Neuronal stem cell (in vitro differentiated cells): ENCODE measurements at regions not wholly inside any gene's neighbourhood (a gene's known extent, or its start where the extent isn't known, plus 50 kb on each side); places are given as distances from the start of the nearest gene placed in this dataset.

Experiments used
- DNase-seq: peaks from one replicate; pipeline ENCODE4 v3.0.0-alpha.2; 2013; ENCODE audit warnings: low spot score
- H2AFZ ChIP-seq: one replicate; pipeline ENCODE4 v1.6.1; 2013; ENCODE audit warnings: mild to moderate bottlenecking, low read length, inconsistent platforms
- H2AK5ac ChIP-seq: 2 replicates; pipeline ENCODE4 v1.6.1; 2013; ENCODE audit warnings: low read depth, mild to moderate bottlenecking, inconsistent platforms, low read length, moderate library complexity, mixed read lengths
- H2BK120ac ChIP-seq: 2 replicates; pipeline ENCODE4 v1.6.1; 2013; ENCODE audit warnings: low read depth, mild to moderate bottlenecking, inconsistent platforms, low read length, moderate library complexity, mixed read lengths
- H2BK12ac ChIP-seq: one replicate; pipeline ENCODE4 v1.6.1; 2013; ENCODE audit warnings: low read length, inconsistent platforms
- H2BK15ac ChIP-seq: 2 replicates; pipeline ENCODE4 v1.6.1; 2013; ENCODE audit warnings: mild to moderate bottlenecking, low read length, inconsistent platforms, mixed read lengths
- H2BK5ac ChIP-seq: one replicate; pipeline ENCODE4 v1.6.1; 2013; ENCODE audit warnings: inconsistent platforms, mild to moderate bottlenecking, low read length, moderate library complexity
- H3K14ac ChIP-seq: one replicate; pipeline ENCODE4 v1.6.1; 2013; ENCODE audit warnings: low read length, inconsistent platforms
- H3K18ac ChIP-seq: 2 replicates; pipeline ENCODE4 v1.6.1; 2013; ENCODE audit warnings: low read length, inconsistent platforms
- H3K23ac ChIP-seq: 2 replicates; pipeline ENCODE4 v1.6.1; 2013; ENCODE audit warnings: low read depth, mild to moderate bottlenecking, mixed read lengths, low read length, inconsistent platforms; ENCODE audit not compliant: poor library complexity
- H3K27ac ChIP-seq: replicated peaks from 3 replicates; pipeline ENCODE4 v1.5.1; 2013; ENCODE audit warnings: low read length, inconsistent platforms
- H3K27me3 ChIP-seq, 3 experiments: 2 replicates each; pipeline ENCODE4 v1.6.1; 2013; ENCODE audit warnings: low read length in 3 of 3, mild to moderate bottlenecking in 2 of 3, inconsistent platforms in 1 of 3, low read depth in 1 of 3, mixed read lengths in 1 of 3, moderate library complexity in 1 of 3; ENCODE audit not compliant: control insufficient read depth in 3 of 3, insufficient read depth in 3 of 3
- H3K36me3 ChIP-seq, 2 donors: replicated peaks in 1 of 2; 2 replicates each; pipeline ENCODE4 v1.6.1; 2013; ENCODE audit warnings: low read length in 2 of 2; ENCODE audit not compliant: control insufficient read depth in 2 of 2, insufficient read depth in 2 of 2
- H3K4ac ChIP-seq: 2 replicates; pipeline ENCODE4 v1.6.1; 2013; ENCODE audit warnings: inconsistent platforms, mild to moderate bottlenecking, low read length, moderate library complexity
- H3K4me1 ChIP-seq, 2 donors: 1 replicate in 1 of 2; 2 replicates in 1 of 2; pipeline ENCODE4 v1.6.1; 2013; ENCODE audit warnings: low read length in 2 of 2, low read depth in 1 of 2; ENCODE audit not compliant: control insufficient read depth in 2 of 2, insufficient read depth in 1 of 2
- H3K4me2 ChIP-seq: one replicate; pipeline ENCODE4 v1.6.1; 2013; ENCODE audit warnings: mild to moderate bottlenecking, low read length, inconsistent platforms; ENCODE audit not compliant: insufficient read depth, poor library complexity, severe bottlenecking
- H3K4me3 ChIP-seq, 2 donors: 2 replicates each; pipeline ENCODE4 v1.5.1; 2013; ENCODE audit warnings: low read length in 2 of 2, mild to moderate bottlenecking in 2 of 2, inconsistent platforms in 1 of 2, moderate library complexity in 1 of 2
- H3K79me1 ChIP-seq: one replicate; pipeline ENCODE4 v1.6.1; 2013; ENCODE audit warnings: low read depth, mild to moderate bottlenecking, inconsistent platforms, low read length, moderate library complexity
- H3K9ac ChIP-seq: one replicate; pipeline ENCODE4 v1.6.1; 2013; ENCODE audit warnings: mild to moderate bottlenecking, low read depth, low read length, inconsistent platforms; ENCODE audit not compliant: poor library complexity
- H3K9me3 ChIP-seq, 2 donors: replicated peaks in 1 of 2; 2 replicates each; pipeline versions ENCODE3 to v1.6.1; 2013; ENCODE audit warnings: low read length in 2 of 2, mild to moderate bottlenecking in 2 of 2, inconsistent platforms in 1 of 2, low read depth in 1 of 2, mixed read lengths in 1 of 2, moderate library complexity in 1 of 2; ENCODE audit not compliant: control insufficient read depth in 2 of 2, insufficient read depth in 1 of 2
- H4K8ac ChIP-seq: one replicate; pipeline ENCODE4 v1.6.1; 2013; ENCODE audit warnings: low read depth, mild to moderate bottlenecking, inconsistent platforms, low read length, moderate library complexity
- H4K91ac ChIP-seq: one replicate; pipeline ENCODE4 v1.6.1; 2013; ENCODE audit warnings: low read length, low read depth, mild to moderate bottlenecking, inconsistent platforms; ENCODE audit not compliant: poor library complexity
- WGBS, 2 donors: extraction: QIAGEN DNeasy Blood & Tissue Kit; methylation state at CpG; one replicate each; pipeline ENCODE4 v1.1.7; 2013; ENCODE audit warnings: missing lambda C conversion rate in 2 of 2, mixed read lengths in 1 of 2; ENCODE audit not compliant: insufficient read length in 2 of 2, insufficient replicate concordance in 1 of 2; ENCODE audit errors: extremely low coverage in 2 of 2; 5-methylcytosine and 5-hydroxymethylcytosine counted together

DNA sequence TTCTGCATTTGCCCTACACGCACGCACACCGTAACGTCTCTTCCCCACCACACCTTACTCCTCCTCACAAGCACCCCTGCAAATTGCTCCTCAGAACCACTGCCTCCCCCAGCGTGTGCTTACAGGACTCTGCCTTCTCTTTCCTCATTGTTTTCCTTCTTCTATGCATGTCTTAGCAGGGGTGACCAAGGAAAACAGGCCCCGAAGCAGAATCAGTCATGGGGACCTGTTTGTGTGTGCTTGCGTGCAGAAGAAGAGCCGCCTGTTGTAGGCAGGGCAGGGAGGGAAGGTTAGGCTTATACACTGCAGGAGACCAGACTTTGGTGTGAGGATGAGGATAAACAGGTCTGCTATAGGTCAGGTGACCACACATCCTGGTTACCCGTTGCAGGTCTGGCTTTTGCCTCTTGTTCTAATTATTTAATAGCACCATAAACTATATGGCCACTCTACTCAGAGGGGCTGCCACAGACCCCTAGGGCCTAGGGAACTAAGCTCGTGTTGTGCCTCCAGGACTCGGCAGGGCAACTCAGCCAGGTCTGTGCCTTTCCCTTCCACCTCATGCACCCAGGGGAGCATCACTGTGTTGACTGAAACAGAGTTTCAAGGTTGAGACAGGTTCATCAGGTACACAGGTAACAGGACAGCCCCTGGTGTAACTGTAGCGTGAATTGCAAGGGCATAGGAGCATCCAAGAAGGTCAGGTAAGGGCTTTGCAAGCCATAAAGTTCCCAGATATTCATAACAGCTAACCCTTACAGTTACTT lies 60.8 kb upstream of the EPS8L3 start:
- no CpG with 5 or more reads among the region's 12 CpGs for WGBS, 2 donors
- Histone ChIP-seq H3K27me3 (peaks cover 0 to 3% (median 0%) of the 10 kb centered on the region in 3 experiments), H3K9me3 (peaks cover 0 to 2% of the 10 kb centered on the region in 2 donors), H4K91ac (no peak overlapping the region), H3K23ac (peak overlapping the region; percentile 11), H2BK15ac (peak overlapping the region; percentile 17), H2BK120ac (peak overlapping the region; percentile 56), H3K4me2 (no peak overlapping the region), H3K79me1 (no peaks in the 10 kb centered on the region), H2AK5ac (peak overlapping the region; percentile 5), H3K14ac (no peak overlapping the region), H3K4me3 (peak overlapping the region in 1 of 2 donors; percentile 49), H3K27ac (no peak overlapping the region), H3K36me3 (no peaks in the 10 kb centered on the region), H2BK12ac (no peak overlapping the region), H3K18ac (peak overlapping the region; percentile 4), H4K8ac (no peak overlapping the region), H3K9ac (no peak overlapping the region), H3K4me1 (peaks cover 0 to 6% of the 10 kb centered on the region in 2 donors), H2AFZ (no peak overlapping the region), H2BK5ac (no peak overlapping the region), H3K4ac (no peak overlapping the region)
- DNase-seq, result no peak

DNA sequence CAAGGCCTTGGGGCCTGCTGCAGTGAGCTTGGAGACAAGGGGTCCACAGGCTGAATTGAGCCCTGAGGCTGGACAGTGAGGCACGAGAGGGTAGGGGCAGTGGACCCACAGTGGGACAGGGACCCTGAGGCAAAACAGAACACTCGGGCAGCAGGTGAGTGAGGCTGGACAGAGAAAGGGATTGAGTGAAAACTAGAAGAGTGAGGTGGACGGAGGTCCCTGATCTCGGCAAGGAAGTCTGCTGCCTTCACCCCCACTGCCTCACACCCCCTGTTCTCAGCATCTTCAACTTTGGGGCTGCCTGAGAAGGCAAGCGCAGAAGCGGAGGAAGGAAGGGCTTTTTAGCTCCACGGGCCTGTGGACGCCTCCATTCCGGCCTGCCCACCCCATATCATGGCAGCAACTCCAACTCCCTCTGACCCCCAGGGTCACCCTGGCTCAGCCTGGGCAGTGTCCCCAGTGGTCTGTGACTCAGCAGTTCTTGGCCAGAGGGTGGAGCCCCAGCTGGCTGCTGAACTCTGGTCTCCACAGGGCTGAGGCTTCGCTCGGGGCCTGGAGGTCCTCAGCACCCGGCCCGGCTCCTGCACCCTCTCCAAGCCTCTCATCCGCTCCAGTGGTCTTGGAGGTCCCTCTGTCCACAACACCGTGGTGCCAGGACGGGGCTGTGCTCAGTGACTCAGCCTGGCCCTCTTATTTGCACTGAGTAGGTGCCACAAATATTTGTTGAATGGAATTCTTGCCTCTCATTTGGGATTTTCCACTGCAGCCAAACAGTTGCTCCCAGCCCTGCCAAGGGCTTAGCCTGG lies 60.0 kb upstream of the EPS8L3 start:
- H3K27ac ChIP-seq, result no peak overlapping the region
- peaks cover 0 to 6% of the 10 kb centered on the region in 2 donors for H3K4me1 ChIP-seq
- H3K9ac ChIP-seq, result no peak overlapping the region
- H2AK5ac ChIP-seq, result no peak overlapping the region
- no peaks in the 10 kb centered on the region for H3K79me1 ChIP-seq
- H2BK12ac ChIP-seq, result peak overlapping the region; percentile 34
- no CpG with 5 or more reads among the region's 16 CpGs for WGBS, 2 donors
- H2BK15ac ChIP-seq, result peak overlapping the region; percentile 17
- H3K14ac ChIP-seq, result peak overlapping the region; percentile 27
- no peaks in the 10 kb centered on the region for H3K36me3 ChIP-seq
- no peak overlapping the region for H3K4me2 ChIP-seq
- peak overlapping the region; percentile 41 for H3K18ac ChIP-seq
- no peak overlapping the region for H2BK5ac ChIP-seq
- H2AFZ ChIP-seq, result no peak overlapping the region
- no peak overlapping the region for H3K4me3 ChIP-seq
- H3K23ac ChIP-seq, result peak overlapping the region; percentile 11
- peak overlapping the region; percentile 77 for H4K8ac ChIP-seq
- H3K4ac ChIP-seq, result no peak overlapping the region
- H3K27me3 ChIP-seq, result peaks cover 0 to 3% (median 0%) of the 10 kb centered on the region in 3 experiments
- H4K91ac ChIP-seq, result no peak overlapping the region
- peak overlapping the region; percentile 56 for H2BK120ac ChIP-seq
- no peak for DNase-seq
- H3K9me3 ChIP-seq, result peaks cover 0 to 2% of the 10 kb centered on the region in 2 donors

DNA sequence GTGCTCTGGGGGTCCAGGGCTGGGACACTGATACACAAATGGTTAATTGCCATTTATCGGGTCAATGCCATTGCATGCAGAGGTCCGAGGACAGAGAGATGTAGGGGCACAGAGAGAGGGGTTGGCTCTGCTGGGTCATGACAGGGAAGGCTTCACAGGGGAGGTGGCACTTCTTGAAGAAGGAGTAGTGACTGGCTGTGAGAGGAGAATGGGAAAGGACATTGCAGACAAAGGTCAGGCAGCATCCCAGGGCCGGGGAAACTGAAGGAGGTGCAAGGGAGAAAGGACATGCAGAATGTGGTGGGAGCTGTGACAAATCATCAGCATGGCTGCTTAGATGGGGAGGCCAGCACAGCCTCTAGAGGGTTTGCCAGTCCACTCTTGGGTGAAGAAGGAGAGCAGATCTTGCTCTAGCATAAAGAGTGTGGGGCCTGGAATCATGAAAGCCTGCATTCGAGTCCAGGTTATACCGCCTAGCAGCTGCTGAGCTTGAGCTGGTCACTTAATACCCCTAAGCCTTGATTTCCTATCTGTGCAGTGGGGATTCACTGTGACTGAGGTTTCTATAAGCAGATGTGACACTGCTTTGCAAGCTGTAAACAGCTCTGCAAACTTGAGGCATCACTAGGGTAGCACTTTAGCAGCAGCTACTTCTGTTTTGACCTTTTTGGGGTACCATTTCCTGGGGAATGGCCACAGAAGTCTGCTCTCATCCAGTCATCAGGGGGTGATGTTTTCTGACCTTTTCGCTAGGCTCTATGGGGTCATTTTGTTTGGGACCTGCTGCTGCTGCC lies 59.2 kb upstream of the EPS8L3 start:
- H2AK5ac ChIP-seq, result no peak overlapping the region
- no peak overlapping the region for H4K91ac ChIP-seq
- no peaks in the 10 kb centered on the region for H3K36me3 ChIP-seq
- H3K4me1 ChIP-seq, result peaks cover 0 to 6% of the 10 kb centered on the region in 2 donors
- no peak overlapping the region for H3K9ac ChIP-seq
- no peaks in the 10 kb centered on the region for H3K27me3 ChIP-seq
- peaks cover 0 to 2% of the 10 kb centered on the region in 2 donors for H3K9me3 ChIP-seq
- H2BK15ac ChIP-seq, result no peak overlapping the region
- H3K4ac ChIP-seq, result no peak overlapping the region
- H3K18ac ChIP-seq, result peak overlapping the region; percentile 41
- no peak overlapping the region for H2BK12ac ChIP-seq
- no peaks in the 10 kb centered on the region for H3K79me1 ChIP-seq
- no peak overlapping the region for H2BK120ac ChIP-seq
- no peak overlapping the region for H3K4me3 ChIP-seq
- no peak overlapping the region for H4K8ac ChIP-seq
- no peak overlapping the region for H3K4me2 ChIP-seq
- no peak overlapping the region for H2BK5ac ChIP-seq
- H3K27ac ChIP-seq, result no peak overlapping the region
- H2AFZ ChIP-seq, result no peak overlapping the region
- H3K23ac ChIP-seq, result no peak overlapping the region
- WGBS, 2 donors, result no CpG with 5 or more reads among the region's 6 CpGs
- H3K14ac ChIP-seq, result no peak overlapping the region
- DNase-seq, result no peak
